Mesothelial cell of epicardium (in vitro differentiated cells): ENCODE measurements at regions not wholly inside any gene's neighbourhood (a gene's known extent, or its start where the extent isn't known, plus 50 kb on each side); places are given as distances from the start of the nearest gene placed in this dataset.

Experiments
- DNase-seq, 2 experiments: peaks; one replicate each; pipeline ENCODE4 v3.0.0; 2021; ENCODE audit warnings: low spot score in 2 of 2; ENCODE audit not compliant: unreplicated experiment in 2 of 2
- H3K27ac Mint-ChIP-seq: 2 replicates; pipeline ENCODE4 v1.8.0; 2021; ENCODE audit warnings: mixed read lengths
- H3K27me3 Mint-ChIP-seq: 2 replicates; pipeline ENCODE4 v1.8.0; 2021; ENCODE audit warnings: low read depth, mixed read lengths
- H3K36me3 Mint-ChIP-seq: 2 replicates; pipeline ENCODE4 v1.8.0; 2021; ENCODE audit warnings: mixed read lengths
- H3K4me1 Mint-ChIP-seq: 2 replicates; pipeline ENCODE4 v1.8.0; 2021; ENCODE audit warnings: mixed read lengths
- H3K4me3 Mint-ChIP-seq: 2 replicates; pipeline ENCODE4 v1.8.0; 2021; ENCODE audit warnings: mild to moderate bottlenecking, moderate library complexity, mixed read lengths
- H3K9me3 Mint-ChIP-seq: 2 replicates; pipeline ENCODE4 v1.8.0; 2021; ENCODE audit warnings: mixed read lengths
- TF ChIP-seq, protein P1 (sequence below): fragments of 200-600 bp; sonication (generic); IDR thresholded peaks from one replicate; pipeline ENCODE4 v1.5.0; 2021; ENCODE audit warnings: antibody characterized with exemption; ENCODE audit not compliant: unreplicated experiment

DNA sequence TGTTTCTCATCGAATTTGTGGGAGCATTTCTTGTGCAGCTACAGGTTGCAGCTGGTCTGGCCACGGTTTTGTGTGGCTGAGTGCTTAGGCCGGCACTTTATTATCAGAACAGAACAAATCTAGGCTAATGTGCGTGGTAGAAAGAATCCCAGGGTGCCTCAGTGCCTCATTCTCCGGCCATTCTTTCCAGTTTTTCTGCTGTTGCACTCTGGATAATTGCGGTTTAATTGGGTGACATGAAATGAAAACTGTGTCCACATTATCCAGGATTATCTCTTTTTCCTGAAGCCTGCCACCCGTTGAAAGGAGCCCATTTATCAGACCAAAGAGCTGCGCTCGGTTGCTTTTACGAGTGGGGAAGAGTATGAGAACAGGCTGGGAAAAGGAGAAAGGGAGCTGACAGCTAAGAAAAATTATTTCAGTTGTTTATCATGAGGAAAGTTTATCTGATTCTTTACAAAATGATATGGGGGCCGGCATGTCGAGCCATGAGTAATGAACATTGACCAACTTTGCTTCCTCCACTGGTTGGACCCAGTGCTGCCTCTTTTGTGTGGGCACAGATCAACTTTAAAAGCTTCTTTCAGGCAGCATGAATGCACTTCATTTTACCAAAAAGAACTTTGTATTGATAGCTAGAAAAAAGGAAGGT, 117.0 kb upstream of the SOX21 start:
- H3K36me3 Mint-ChIP-seq = no peaks in the 10 kb centered on the region
- peaks cover 6% of the 10 kb centered on the region for H3K4me1 Mint-ChIP-seq
- peaks cover 63% of the 10 kb centered on the region for H3K27me3 Mint-ChIP-seq
- TF ChIP-seq, protein P1, sequence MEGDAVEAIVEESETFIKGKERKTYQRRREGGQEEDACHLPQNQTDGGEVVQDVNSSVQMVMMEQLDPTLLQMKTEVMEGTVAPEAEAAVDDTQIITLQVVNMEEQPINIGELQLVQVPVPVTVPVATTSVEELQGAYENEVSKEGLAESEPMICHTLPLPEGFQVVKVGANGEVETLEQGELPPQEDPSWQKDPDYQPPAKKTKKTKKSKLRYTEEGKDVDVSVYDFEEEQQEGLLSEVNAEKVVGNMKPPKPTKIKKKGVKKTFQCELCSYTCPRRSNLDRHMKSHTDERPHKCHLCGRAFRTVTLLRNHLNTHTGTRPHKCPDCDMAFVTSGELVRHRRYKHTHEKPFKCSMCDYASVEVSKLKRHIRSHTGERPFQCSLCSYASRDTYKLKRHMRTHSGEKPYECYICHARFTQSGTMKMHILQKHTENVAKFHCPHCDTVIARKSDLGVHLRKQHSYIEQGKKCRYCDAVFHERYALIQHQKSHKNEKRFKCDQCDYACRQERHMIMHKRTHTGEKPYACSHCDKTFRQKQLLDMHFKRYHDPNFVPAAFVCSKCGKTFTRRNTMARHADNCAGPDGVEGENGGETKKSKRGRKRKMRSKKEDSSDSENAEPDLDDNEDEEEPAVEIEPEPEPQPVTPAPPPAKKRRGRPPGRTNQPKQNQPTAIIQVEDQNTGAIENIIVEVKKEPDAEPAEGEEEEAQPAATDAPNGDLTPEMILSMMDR = no peak
- no peak overlapping the region for H3K27ac Mint-ChIP-seq
- H3K4me3 Mint-ChIP-seq = no peak overlapping the region
- DNase-seq = no peak
- H3K9me3 Mint-ChIP-seq = no peaks in the 10 kb centered on the region

DNA sequence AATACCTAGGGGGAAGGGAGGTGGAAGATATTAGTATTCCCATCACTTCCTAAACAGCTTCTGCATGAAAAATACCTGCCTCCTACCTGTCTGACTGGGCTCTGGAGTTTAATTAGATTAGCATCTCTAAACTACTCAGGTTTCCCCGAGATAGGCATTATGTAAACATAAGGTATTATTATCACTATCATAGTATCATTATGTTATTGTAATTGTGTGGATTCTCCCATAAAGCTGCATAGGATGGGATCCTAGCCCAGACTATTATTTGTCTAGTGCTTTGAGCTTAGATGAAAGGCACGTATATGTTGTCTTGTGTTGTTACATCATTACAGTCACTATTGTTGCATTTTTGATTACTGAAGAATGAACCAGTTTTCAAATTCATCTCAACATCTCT, 115.2 kb upstream of the SOX21 start:
- H3K36me3 Mint-ChIP-seq = no peaks in the 10 kb centered on the region

DNA sequence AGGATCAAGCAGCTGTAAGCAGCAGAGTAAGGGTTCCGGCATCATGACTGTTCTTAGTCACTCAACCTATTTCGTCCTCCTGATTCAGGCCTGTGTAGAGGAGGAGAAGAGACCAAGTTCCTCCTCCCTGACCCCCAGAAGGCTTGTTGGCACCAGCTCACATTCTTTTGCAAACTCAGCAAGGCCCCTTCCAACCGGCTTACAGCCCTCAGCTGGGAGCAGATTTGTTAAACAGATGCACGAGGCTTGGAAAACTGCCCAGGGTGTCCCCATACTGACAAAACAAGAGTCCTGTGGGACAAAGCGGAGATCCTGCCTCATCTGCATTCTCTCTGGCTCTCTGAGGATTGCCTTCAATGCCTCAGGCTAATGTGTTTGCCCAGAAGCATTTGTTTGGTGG, 113.2 kb upstream of the SOX21 start:
- Mint-ChIP-seq H3K27ac (no peak overlapping the region), H3K27me3 (peaks cover 59% of the 10 kb centered on the region), H3K4me1 (peaks cover 6% of the 10 kb centered on the region), H3K36me3 (no peaks in the 10 kb centered on the region), H3K4me3 (no peak overlapping the region), H3K9me3 (no peaks in the 10 kb centered on the region)
- TF ChIP-seq, protein P1 = no peak
- DNase-seq = peak in 1 of 2 experiments; percentile 44

More for the DNA sequence above, 115.2 kb upstream of the SOX21 start:
- no peak overlapping the region for H3K4me3 Mint-ChIP-seq
- no peaks in the 10 kb centered on the region for H3K9me3 Mint-ChIP-seq
- DNase-seq = no peak
- H3K27ac Mint-ChIP-seq = no peak overlapping the region
- TF ChIP-seq, protein P1 = no peak
- H3K27me3 Mint-ChIP-seq = peaks cover 54% of the 10 kb centered on the region
- H3K4me1 Mint-ChIP-seq = peaks cover 6% of the 10 kb centered on the region

DNA sequence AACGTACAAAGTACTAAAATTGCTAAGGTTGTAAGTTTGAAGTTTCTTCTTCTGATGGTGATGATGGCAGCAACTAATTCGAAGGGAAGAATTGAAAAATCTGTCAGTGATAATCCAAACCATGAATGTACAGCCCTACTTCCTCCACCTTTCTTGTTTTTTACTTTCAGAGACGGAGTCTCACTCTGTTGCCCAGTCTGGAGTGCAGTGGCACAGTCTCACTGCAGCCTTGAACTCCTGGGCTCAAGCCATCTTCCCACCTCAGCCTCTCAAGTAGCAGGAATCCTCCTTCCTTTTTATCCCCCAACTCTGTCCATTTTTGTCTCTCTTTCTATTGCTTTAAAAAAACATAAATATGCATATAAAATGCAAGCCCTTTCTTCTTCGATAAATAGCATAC, 112.3 kb upstream of the SOX21 start:
- H3K36me3 Mint-ChIP-seq = no peaks in the 10 kb centered on the region
- H3K4me3 Mint-ChIP-seq = no peak overlapping the region
- H3K27ac Mint-ChIP-seq = no peak overlapping the region
- peaks cover 56% of the 10 kb centered on the region for H3K27me3 Mint-ChIP-seq
- no peaks in the 10 kb centered on the region for H3K9me3 Mint-ChIP-seq
- peaks cover 6% of the 10 kb centered on the region for H3K4me1 Mint-ChIP-seq
- no peak for DNase-seq
- TF ChIP-seq, protein P1 = no peak

DNA sequence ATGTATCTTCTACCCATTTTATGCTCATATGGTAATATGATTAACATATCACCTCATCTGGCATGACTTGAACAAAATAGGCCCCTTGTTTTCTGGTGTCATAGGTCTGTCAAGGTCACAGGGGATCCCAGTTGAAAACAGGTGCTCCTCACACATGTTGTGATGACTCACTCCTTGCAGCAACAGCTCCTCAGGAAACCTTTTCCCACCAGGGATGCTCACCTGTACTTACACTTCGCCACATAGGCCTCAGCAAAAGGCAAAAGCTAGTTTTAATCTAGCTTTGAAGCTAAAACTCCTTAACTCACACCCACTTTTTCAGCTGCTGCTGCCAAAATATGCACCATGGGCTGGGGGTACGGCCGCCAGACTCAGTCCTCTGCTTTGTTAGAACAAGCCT, 110.0 kb upstream of the SOX21 start:
- no peak overlapping the region for H3K4me3 Mint-ChIP-seq
- no peaks in the 10 kb centered on the region for H3K9me3 Mint-ChIP-seq
- H3K27ac Mint-ChIP-seq = no peak overlapping the region

More for the DNA sequence above, 110.0 kb upstream of the SOX21 start:
- TF ChIP-seq, protein P1 = no peak
- no peak for DNase-seq
- no peaks in the 10 kb centered on the region for H3K36me3 Mint-ChIP-seq
- peaks cover 6% of the 10 kb centered on the region for H3K4me1 Mint-ChIP-seq
- H3K27me3 Mint-ChIP-seq = peaks cover 38% of the 10 kb centered on the region
